ENCODE measurements at regions not wholly inside any gene's neighbourhood (a gene's known extent, or its start where the extent isn't known, plus 50 kb on each side); places are given as distances from the start of the nearest gene placed in this dataset.

- H3K36me3 ChIP-seq (ENCODE audit: control insufficient read depth in 2 of 2, insufficient read depth in 2 of 2, low read length in 1 of 2): no peaks in the 10 kb centered on the region
- H3K27me3 ChIP-seq (ENCODE audit: control insufficient read depth in 1 of 2, insufficient read depth in 2 of 2, low read length in 2 of 2): no peaks in the 10 kb centered on the region
- H3K4me3 ChIP-seq (ENCODE audit: low read depth in 1 of 2, low read length in 2 of 2): no peak overlapping the region
- peaks cover 0 to 4% of the 10 kb centered on the region in 2 donors for H3K9me3 ChIP-seq (ENCODE audit: control insufficient read depth in 2 of 2, insufficient read depth in 1 of 2, low read depth in 1 of 2, low read length in 1 of 2)
- WGBS, 2 donors: 71 to 76% methylated on average over 3 of the region's 3 CpGs
- no peaks in the 10 kb centered on the region for H3K4me1 ChIP-seq (ENCODE audit: control insufficient read depth in 2 of 2, insufficient read depth in 2 of 2, low read length in 1 of 2)
- H3K27ac ChIP-seq (ENCODE audit: low read depth in 2 of 2, low read length in 1 of 2): no peak overlapping the region
Observed at GRCh38 chr1:30489737-30490389, 233.5 kb downstream of the MATN1 start.

GRCh38 chr1:30488324-30488913 lies 235.0 kb downstream of the MATN1 start:
- Histone ChIP-seq H3K4me3 (ENCODE audit: low read depth in 1 of 2, low read length in 2 of 2) (no peak overlapping the region), H3K4me1 (ENCODE audit: control insufficient read depth in 2 of 2, insufficient read depth in 2 of 2, low read length in 1 of 2) (no peaks in the 10 kb centered on the region), H3K27me3 (ENCODE audit: control insufficient read depth in 1 of 2, insufficient read depth in 2 of 2, low read length in 2 of 2) (no peaks in the 10 kb centered on the region), H3K36me3 (ENCODE audit: control insufficient read depth in 2 of 2, insufficient read depth in 2 of 2, low read length in 1 of 2) (no peaks in the 10 kb centered on the region), H3K9me3 (ENCODE audit: control insufficient read depth in 2 of 2, insufficient read depth in 1 of 2, low read depth in 1 of 2, low read length in 1 of 2) (peaks cover under 1 to 4% of the 10 kb centered on the region in 2 donors), H3K27ac (ENCODE audit: low read depth in 2 of 2, low read length in 1 of 2) (no peak overlapping the region)

GRCh38 chr1:30487042-30487441 lies 236.3 kb downstream of the MATN1 start:
- Histone ChIP-seq H3K9me3 (ENCODE audit: control insufficient read depth in 2 of 2, insufficient read depth in 1 of 2, low read depth in 1 of 2, low read length in 1 of 2) (peaks cover 11 to 14% of the 10 kb centered on the region in 2 donors), H3K27ac (ENCODE audit: low read depth in 2 of 2, low read length in 1 of 2) (no peak overlapping the region)
- WGBS, 2 donors: 43 to 53% methylated on average over 4 of the region's 4 CpGs

GRCh38 chr1:30485072-30485471 lies 238.3 kb downstream of the MATN1 start:
- H3K27me3 ChIP-seq (ENCODE audit: control insufficient read depth in 1 of 2, insufficient read depth in 2 of 2, low read length in 2 of 2): no peaks in the 10 kb centered on the region
- 92 to 94% methylated on average over 6 of the region's 6 CpGs for WGBS, 2 donors
- no peaks in the 10 kb centered on the region for H3K4me1 ChIP-seq (ENCODE audit: control insufficient read depth in 2 of 2, insufficient read depth in 2 of 2, low read length in 1 of 2)
- no peak overlapping the region for H3K4me3 ChIP-seq (ENCODE audit: low read depth in 1 of 2, low read length in 2 of 2)
- no peaks in the 10 kb centered on the region for H3K36me3 ChIP-seq (ENCODE audit: control insufficient read depth in 2 of 2, insufficient read depth in 2 of 2, low read length in 1 of 2)
- H3K9me3 ChIP-seq (ENCODE audit: control insufficient read depth in 2 of 2, insufficient read depth in 1 of 2, low read depth in 1 of 2, low read length in 1 of 2): peaks cover 9 to 26% of the 10 kb centered on the region in 2 donors
- H3K27ac ChIP-seq (ENCODE audit: low read depth in 2 of 2, low read length in 1 of 2): no peak overlapping the region

More at GRCh38 chr1:30487042-30487441, 236.3 kb downstream of the MATN1 start:
- Histone ChIP-seq H3K36me3 (ENCODE audit: control insufficient read depth in 2 of 2, insufficient read depth in 2 of 2, low read length in 1 of 2) (no peaks in the 10 kb centered on the region), H3K4me3 (ENCODE audit: low read depth in 1 of 2, low read length in 2 of 2) (no peak overlapping the region), H3K27me3 (ENCODE audit: control insufficient read depth in 1 of 2, insufficient read depth in 2 of 2, low read length in 2 of 2) (no peaks in the 10 kb centered on the region), H3K4me1 (ENCODE audit: control insufficient read depth in 2 of 2, insufficient read depth in 2 of 2, low read length in 1 of 2) (no peaks in the 10 kb centered on the region)

GRCh38 chr1:30484668-30485067 lies 238.7 kb downstream of the MATN1 start:
- H3K27ac ChIP-seq (ENCODE audit: low read depth in 2 of 2, low read length in 1 of 2): no peak overlapping the region
- no peaks in the 10 kb centered on the region for H3K4me1 ChIP-seq (ENCODE audit: control insufficient read depth in 2 of 2, insufficient read depth in 2 of 2, low read length in 1 of 2)
- 81 to 90% methylated on average over 1 of the region's 1 CpG for WGBS, 2 donors
- no peaks in the 10 kb centered on the region for H3K36me3 ChIP-seq (ENCODE audit: control insufficient read depth in 2 of 2, insufficient read depth in 2 of 2, low read length in 1 of 2)
- H3K9me3 ChIP-seq (ENCODE audit: control insufficient read depth in 2 of 2, insufficient read depth in 1 of 2, low read depth in 1 of 2, low read length in 1 of 2): peaks cover 9 to 26% of the 10 kb centered on the region in 2 donors
- no peak overlapping the region for H3K4me3 ChIP-seq (ENCODE audit: low read depth in 1 of 2, low read length in 2 of 2)
- no peaks in the 10 kb centered on the region for H3K27me3 ChIP-seq (ENCODE audit: control insufficient read depth in 1 of 2, insufficient read depth in 2 of 2, low read length in 2 of 2)

- 76 to 81% methylated on average over 7 of the region's 7 CpGs for WGBS, 2 donors
- Histone ChIP-seq H3K4me1 (ENCODE audit: control insufficient read depth in 2 of 2, insufficient read depth in 2 of 2, low read length in 1 of 2) (peaks cover 0 to 2% of the 10 kb centered on the region in 2 donors), H3K27me3 (ENCODE audit: control insufficient read depth in 1 of 2, insufficient read depth in 2 of 2, low read length in 2 of 2) (no peaks in the 10 kb centered on the region), H3K27ac (ENCODE audit: low read depth in 2 of 2, low read length in 1 of 2) (no peak overlapping the region), H3K36me3 (ENCODE audit: control insufficient read depth in 2 of 2, insufficient read depth in 2 of 2, low read length in 1 of 2) (no peaks in the 10 kb centered on the region), H3K9me3 (ENCODE audit: control insufficient read depth in 2 of 2, insufficient read depth in 1 of 2, low read depth in 1 of 2, low read length in 1 of 2) (peaks cover 9 to 26% of the 10 kb centered on the region in 2 donors), H3K4me3 (ENCODE audit: low read depth in 1 of 2, low read length in 2 of 2) (no peak overlapping the region)
Observed at GRCh38 chr1:30479575-30479974, 243.8 kb downstream of the MATN1 start.

GRCh38 chr1:30478799-30479563 lies 244.4 kb downstream of the MATN1 start:
- peaks cover 9 to 26% of the 10 kb centered on the region in 2 donors for H3K9me3 ChIP-seq (ENCODE audit: control insufficient read depth in 2 of 2, insufficient read depth in 1 of 2, low read depth in 1 of 2, low read length in 1 of 2)
- peaks cover 0 to 2% of the 10 kb centered on the region in 2 donors for H3K4me1 ChIP-seq (ENCODE audit: control insufficient read depth in 2 of 2, insufficient read depth in 2 of 2, low read length in 1 of 2)
- H3K27me3 ChIP-seq (ENCODE audit: control insufficient read depth in 1 of 2, insufficient read depth in 2 of 2, low read length in 2 of 2): no peaks in the 10 kb centered on the region
- H3K36me3 ChIP-seq (ENCODE audit: control insufficient read depth in 2 of 2, insufficient read depth in 2 of 2, low read length in 1 of 2): no peaks in the 10 kb centered on the region
- 83 to 86% methylated on average over 12 of the region's 13 CpGs for WGBS, 2 donors
- H3K4me3 ChIP-seq (ENCODE audit: low read depth in 1 of 2, low read length in 2 of 2): no peak overlapping the region
- no peak overlapping the region for H3K27ac ChIP-seq (ENCODE audit: low read depth in 2 of 2, low read length in 1 of 2)

- 88 to 89% methylated on average over 6 of the region's 6 CpGs for WGBS, 2 donors
Observed at GRCh38 chr1:30478283-30478682, 245.1 kb downstream of the MATN1 start.

GRCh38 chr1:30477588-30477987 lies 245.8 kb downstream of the MATN1 start:
- Histone ChIP-seq H3K27ac (ENCODE audit: low read depth in 2 of 2, low read length in 1 of 2) (no peak overlapping the region), H3K27me3 (ENCODE audit: control insufficient read depth in 1 of 2, insufficient read depth in 2 of 2, low read length in 2 of 2) (no peaks in the 10 kb centered on the region), H3K4me1 (ENCODE audit: control insufficient read depth in 2 of 2, insufficient read depth in 2 of 2, low read length in 1 of 2) (peaks cover 0 to 2% of the 10 kb centered on the region in 2 donors), H3K36me3 (ENCODE audit: control insufficient read depth in 2 of 2, insufficient read depth in 2 of 2, low read length in 1 of 2) (no peaks in the 10 kb centered on the region), H3K9me3 (ENCODE audit: control insufficient read depth in 2 of 2, insufficient read depth in 1 of 2, low read depth in 1 of 2, low read length in 1 of 2) (peaks cover 5 to 18% of the 10 kb centered on the region in 2 donors), H3K4me3 (ENCODE audit: low read depth in 1 of 2, low read length in 2 of 2) (no peak overlapping the region)
- 78 to 81% methylated on average over 8 of the region's 8 CpGs for WGBS, 2 donors

More at GRCh38 chr1:30478283-30478682, 245.1 kb downstream of the MATN1 start:
- no peak overlapping the region for H3K27ac ChIP-seq (ENCODE audit: low read depth in 2 of 2, low read length in 1 of 2)
- H3K27me3 ChIP-seq (ENCODE audit: control insufficient read depth in 1 of 2, insufficient read depth in 2 of 2, low read length in 2 of 2): no peaks in the 10 kb centered on the region
- no peaks in the 10 kb centered on the region for H3K36me3 ChIP-seq (ENCODE audit: control insufficient read depth in 2 of 2, insufficient read depth in 2 of 2, low read length in 1 of 2)
- H3K4me1 ChIP-seq (ENCODE audit: control insufficient read depth in 2 of 2, insufficient read depth in 2 of 2, low read length in 1 of 2): peaks cover 0 to 2% of the 10 kb centered on the region in 2 donors
- H3K9me3 ChIP-seq (ENCODE audit: control insufficient read depth in 2 of 2, insufficient read depth in 1 of 2, low read depth in 1 of 2, low read length in 1 of 2): peaks cover 9 to 24% of the 10 kb centered on the region in 2 donors
- no peak overlapping the region for H3K4me3 ChIP-seq (ENCODE audit: low read depth in 1 of 2, low read length in 2 of 2)

Data from esophagus (tissue), 2 donors.